Esophagus muscularis mucosa (tissue), 4 donors: ENCODE measurements at regions not wholly inside any gene's neighbourhood (a gene's known extent, or its start where the extent isn't known, plus 50 kb on each side); places are given as distances from the start of the nearest gene placed in this dataset.

Source experiments
- DNase-seq: peaks from one replicate; pipeline ENCODE4 v3.0.0-alpha.2; 2017; ENCODE audit errors: extremely low spot score
- H3K27ac ChIP-seq, 4 donors: fragments of 200-600 bp; sonication (generic); replicated peaks in 1 of 4; 1 replicate in 3 of 4; 2 replicates in 1 of 4; pipeline ENCODE4 v1.5.1; 2016 to 2019; ENCODE audit warnings: mild to moderate bottlenecking in 1 of 4
- H3K27me3 ChIP-seq, 4 donors: fragments of 200-600 bp; sonication (generic); one replicate each; pipeline versions ENCODE4 v1.5.1 to v1.6.0; 2016 to 2019
- H3K36me3 ChIP-seq, 4 donors: fragments of 200-600 bp; sonication (generic); one replicate each; pipeline ENCODE4 v1.5.1; 2016 to 2019
- H3K4me1 ChIP-seq, 4 donors: fragments of 200-600 bp; sonication (generic); one replicate each; pipeline ENCODE4 v1.5.1; 2016 to 2019
- H3K4me3 ChIP-seq, 4 donors: fragments of 200-600 bp; sonication (generic); 1 replicate in 2 of 4; 2 replicates in 2 of 4; pipeline ENCODE4 v1.5.1; 2016 to 2019; ENCODE audit warnings: mild to moderate bottlenecking in 4 of 4, moderate library complexity in 1 of 4
- H3K9me3 ChIP-seq, 4 donors: fragments of 200-600 bp; sonication (generic); 1 replicate in 3 of 4; 2 replicates in 1 of 4; pipeline ENCODE4 v1.5.1; 2016 to 2019
- EP300 ChIP-seq: sonication (generic); formaldehyde crosslinking; IDR thresholded peaks from one replicate; pipeline ENCODE4 v1.6.1; 2017; ENCODE audit warnings: antibody characterized with exemption
- POLR2A ChIP-seq: fragments of 450-650 bp; IDR thresholded peaks from one replicate; pipeline ENCODE4 v1.6.1; 2017; ENCODE audit warnings: antibody characterized with exemption, moderate library complexity, mild to moderate bottlenecking, low read depth
- POLR2AphosphoS5 ChIP-seq, 2 donors: sonication (generic); formaldehyde crosslinking; IDR thresholded peaks; one replicate each; pipeline ENCODE4 v1.6.1; 2017; ENCODE audit warnings: antibody characterized with exemption in 2 of 2
- WGBS: methylation state at CpG from one replicate; pipeline ENCODE4 v1.1.5; 2018; 5-methylcytosine and 5-hydroxymethylcytosine counted together
- intact Hi-C: fragments of 100-400 bp; cut with DNase I; formaldehyde crosslinking; loops from one replicate; pipeline ENCODE4 v1.15.1; 2023
- TF ChIP-seq, protein P1 (sequence below), 3 experiments: fragments of 200-600 bp in 2 of 3; fragments of 450-650 bp in 1 of 3; sonication (generic) in 2 of 3; IDR thresholded peaks; one replicate each; pipeline ENCODE4 v1.5.1; 2017 to 2019; ENCODE audit warnings: antibody characterized with exemption in 3 of 3, mild to moderate bottlenecking in 2 of 3, moderate library complexity in 1 of 3

DNA sequence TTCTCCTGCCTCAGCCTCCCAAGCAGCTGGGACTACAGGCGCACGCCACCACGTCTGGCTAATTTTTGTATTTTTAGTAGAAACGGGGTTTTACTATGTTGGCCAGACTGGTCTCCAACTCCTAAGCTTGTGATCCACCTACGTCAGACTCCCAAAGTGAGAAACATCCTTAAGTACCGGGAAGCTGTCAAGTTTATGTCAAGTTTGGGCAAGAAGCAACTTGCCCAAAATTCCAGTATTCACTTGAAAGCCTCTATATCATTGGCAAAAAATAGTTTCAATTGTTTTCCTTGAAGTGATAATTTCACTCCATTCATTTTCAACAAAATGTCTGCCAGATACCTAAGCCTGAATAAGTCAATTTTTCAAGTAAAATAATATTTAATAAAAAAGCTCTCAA, 370.0 kb downstream of the FBXO8 start:
- no peaks in the 10 kb centered on the region for H3K27me3 ChIP-seq
- H3K4me1 ChIP-seq, result peaks cover 0 to 26% (median 23%) of the 10 kb centered on the region in 4 donors
- TF ChIP-seq, protein P1, sequence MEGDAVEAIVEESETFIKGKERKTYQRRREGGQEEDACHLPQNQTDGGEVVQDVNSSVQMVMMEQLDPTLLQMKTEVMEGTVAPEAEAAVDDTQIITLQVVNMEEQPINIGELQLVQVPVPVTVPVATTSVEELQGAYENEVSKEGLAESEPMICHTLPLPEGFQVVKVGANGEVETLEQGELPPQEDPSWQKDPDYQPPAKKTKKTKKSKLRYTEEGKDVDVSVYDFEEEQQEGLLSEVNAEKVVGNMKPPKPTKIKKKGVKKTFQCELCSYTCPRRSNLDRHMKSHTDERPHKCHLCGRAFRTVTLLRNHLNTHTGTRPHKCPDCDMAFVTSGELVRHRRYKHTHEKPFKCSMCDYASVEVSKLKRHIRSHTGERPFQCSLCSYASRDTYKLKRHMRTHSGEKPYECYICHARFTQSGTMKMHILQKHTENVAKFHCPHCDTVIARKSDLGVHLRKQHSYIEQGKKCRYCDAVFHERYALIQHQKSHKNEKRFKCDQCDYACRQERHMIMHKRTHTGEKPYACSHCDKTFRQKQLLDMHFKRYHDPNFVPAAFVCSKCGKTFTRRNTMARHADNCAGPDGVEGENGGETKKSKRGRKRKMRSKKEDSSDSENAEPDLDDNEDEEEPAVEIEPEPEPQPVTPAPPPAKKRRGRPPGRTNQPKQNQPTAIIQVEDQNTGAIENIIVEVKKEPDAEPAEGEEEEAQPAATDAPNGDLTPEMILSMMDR (IDR thresholded peaks at IDR 0.05), result no peak
- no peak for TF ChIP-seq EP300
- TF ChIP-seq POLR2A, result no peak
- no peak for TF ChIP-seq POLR2AphosphoS5 (IDR thresholded peaks at IDR 0.05)
- intact Hi-C loops, result no loop called here
- H3K36me3 ChIP-seq, result no peaks in the 10 kb centered on the region
- no peak overlapping the region for H3K4me3 ChIP-seq
- 91% methylated on average over 6 of the region's 6 CpGs for WGBS
- no peak for DNase-seq
- H3K27ac ChIP-seq, result no peak overlapping the region
- H3K9me3 ChIP-seq, result no peaks in the 10 kb centered on the region

DNA sequence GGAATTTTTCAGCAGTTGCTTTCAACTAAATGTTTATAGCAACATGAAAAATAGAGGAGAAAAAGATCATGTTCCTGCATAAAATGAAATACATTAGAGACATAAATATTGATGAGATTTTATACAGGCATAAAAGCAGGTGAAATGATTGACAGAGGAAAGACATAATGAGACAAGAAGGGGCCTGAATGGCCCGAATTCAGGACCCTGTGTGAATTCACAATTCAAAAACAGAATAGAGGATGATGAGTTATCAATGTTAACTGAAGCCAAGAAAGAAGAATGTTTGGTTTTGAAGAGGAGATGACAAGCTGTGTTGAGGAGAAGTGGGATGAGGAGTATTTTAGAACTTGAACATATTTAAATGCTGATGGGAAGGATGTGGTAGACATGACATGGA, 371.1 kb downstream of the FBXO8 start:
- H3K4me1 ChIP-seq, result peaks cover 0 to 15% (median 13%) of the 10 kb centered on the region in 4 donors
- 88% methylated on average over 1 of the region's 1 CpG for WGBS
- no peak for TF ChIP-seq POLR2AphosphoS5 (IDR thresholded peaks at IDR 0.05)
- TF ChIP-seq POLR2A, result no peak
- no peak for TF ChIP-seq EP300
- TF ChIP-seq, protein P1 (IDR thresholded peaks at IDR 0.05), result no peak
- H3K4me3 ChIP-seq, result no peak overlapping the region
- no peak overlapping the region for H3K27ac ChIP-seq
- intact Hi-C loops, result no loop called here
- no peaks in the 10 kb centered on the region for H3K27me3 ChIP-seq
- no peaks in the 10 kb centered on the region for H3K9me3 ChIP-seq
- no peak for DNase-seq
- H3K36me3 ChIP-seq, result no peaks in the 10 kb centered on the region

DNA sequence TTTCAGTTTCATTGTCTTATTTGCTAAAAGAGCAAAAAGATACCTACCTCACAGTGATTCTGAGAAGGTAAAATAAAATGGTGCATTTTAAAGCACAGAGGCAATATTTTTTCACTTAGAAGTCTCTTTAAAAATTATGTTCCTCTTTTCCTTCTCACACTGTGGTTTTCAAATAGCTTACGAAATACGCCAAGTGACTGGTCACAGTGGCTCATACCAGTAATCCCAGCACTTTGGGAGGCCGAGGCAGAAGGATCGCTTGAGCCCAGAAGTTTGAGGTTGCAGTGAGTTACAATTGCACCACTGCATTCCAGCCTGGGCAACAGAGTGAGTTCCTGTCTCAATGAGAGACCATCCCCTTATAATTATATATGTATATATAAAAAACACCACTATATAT, 372.6 kb downstream of the FBXO8 start:
- Histone ChIP-seq H3K27ac (no peak overlapping the region), H3K36me3 (no peaks in the 10 kb centered on the region), H3K4me3 (no peak overlapping the region), H3K9me3 (no peaks in the 10 kb centered on the region), H3K4me1 (peaks cover 0 to 5% (median 2%) of the 10 kb centered on the region in 4 donors), H3K27me3 (no peaks in the 10 kb centered on the region)
- no peak for DNase-seq
- 82% methylated on average over 4 of the region's 4 CpGs for WGBS
- no peak for TF ChIP-seq POLR2A
- TF ChIP-seq, protein P1 (IDR thresholded peaks at IDR 0.05), result no peak
- TF ChIP-seq POLR2AphosphoS5 (IDR thresholded peaks at IDR 0.05), result no peak
- TF ChIP-seq EP300, result no peak
- intact Hi-C loops, result no loop called here

DNA sequence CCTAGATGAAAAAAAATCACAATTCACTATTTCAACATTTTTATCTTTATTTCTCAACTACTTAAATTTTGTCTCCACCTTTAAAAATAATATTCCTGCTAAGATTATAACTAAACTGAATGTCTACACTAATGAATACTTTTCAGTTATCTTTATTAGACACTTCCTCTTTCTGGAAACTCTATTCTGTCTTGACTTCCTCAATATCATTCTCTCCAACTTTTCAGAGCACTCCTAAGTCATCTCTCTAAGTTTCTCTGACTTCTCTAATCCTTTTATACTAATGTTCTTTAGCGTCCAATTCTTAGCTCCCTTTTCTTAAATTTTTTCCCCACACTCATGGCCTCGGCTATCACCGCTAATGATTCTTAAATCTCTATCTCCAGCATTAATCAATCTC, 374.2 kb downstream of the FBXO8 start:
- Histone ChIP-seq H3K36me3 (no peaks in the 10 kb centered on the region), H3K4me1 (peaks cover 0 to 5% (median 2%) of the 10 kb centered on the region in 4 donors), H3K27ac (no peak overlapping the region), H3K27me3 (no peaks in the 10 kb centered on the region), H3K4me3 (no peak overlapping the region), H3K9me3 (no peaks in the 10 kb centered on the region)
- WGBS, result 92% methylated on average over 3 of the region's 3 CpGs
- intact Hi-C loops, result no loop called here
- DNase-seq, result no peak
- TF ChIP-seq POLR2AphosphoS5 (IDR thresholded peaks at IDR 0.05) (no peak), POLR2A (no peak), EP300 (no peak)
- TF ChIP-seq, protein P1 (IDR thresholded peaks at IDR 0.05), result no peak

DNA sequence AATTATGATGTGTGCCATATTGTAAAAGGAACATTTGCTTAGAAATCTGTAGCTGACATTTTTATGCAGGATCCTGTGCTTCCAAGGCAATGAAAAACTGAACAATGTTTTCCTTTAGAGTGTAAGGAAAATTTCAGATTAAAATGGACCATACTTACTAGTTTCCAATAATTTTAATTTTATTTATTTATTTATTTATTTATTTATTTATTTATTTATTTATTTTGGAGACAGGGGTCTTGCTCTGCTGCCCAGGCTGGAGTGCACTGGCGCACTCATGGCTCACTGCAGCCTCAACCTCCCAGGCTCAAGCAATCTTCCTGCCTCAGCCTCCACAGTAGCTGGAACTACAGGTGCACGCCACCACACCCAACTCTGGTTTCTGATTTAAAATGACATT, 369.8 kb upstream of the HAND2 start:
- no peak for DNase-seq
- no peaks in the 10 kb centered on the region for H3K36me3 ChIP-seq
- intact Hi-C loops, result no loop called here
- H3K27me3 ChIP-seq, result no peaks in the 10 kb centered on the region
- H3K27ac ChIP-seq, result no peak overlapping the region
- H3K4me3 ChIP-seq, result no peak overlapping the region
- peaks cover 0 to 12% (median 3%) of the 10 kb centered on the region in 4 donors for H3K4me1 ChIP-seq
- 100% methylated on average over 2 of the region's 2 CpGs for WGBS
- TF ChIP-seq EP300 (no peak), POLR2A (no peak), POLR2AphosphoS5 (IDR thresholded peaks at IDR 0.05) (no peak)
- TF ChIP-seq, protein P1 (IDR thresholded peaks at IDR 0.05), result no peak
- no peaks in the 10 kb centered on the region for H3K9me3 ChIP-seq
